Motor neuron (in vitro differentiated cells): ENCODE measurements at regions not wholly inside any gene's neighbourhood (a gene's known extent, or its start where the extent isn't known, plus 50 kb on each side); places are given as distances from the start of the nearest gene placed in this dataset.
"Not testable (repeated sequence)": the region's sequence is repeated elsewhere in the genome, so short reads cannot be mapped to it uniquely, and the experiment has no call there.

Experiments used
- ATAC-seq, 8 experiments: fragments of 200-7000 bp; cut with Tn5 transposase; replicated peaks in 6 of 8; 2 replicates each; pipeline ENCODE4 v1.8.0; 2021; ENCODE audit warnings: mild to moderate bottlenecking in 8 of 8, moderate library complexity in 8 of 8
- H3K27ac ChIP-seq, 2 donors: fragments of 250-450 bp; sonication (Bioruptor Pico); 2 replicates each; pipeline ENCODE4 v1.9.0; 2021; ENCODE audit warnings: antibody characterized with exemption in 2 of 2, mild to moderate bottlenecking in 2 of 2, moderate library complexity in 1 of 2
- H3K4me1 ChIP-seq, 2 donors: fragments of 250-450 bp; sonication (Bioruptor Pico); replicated peaks in 1 of 2; 2 replicates each; pipeline ENCODE4 v1.6.1; 2021; ENCODE audit warnings: antibody characterized with exemption in 2 of 2, mild to moderate bottlenecking in 2 of 2, moderate library complexity in 1 of 2
- H3K4me3 ChIP-seq, 5 donors: fragments of 250-450 bp; sonication (Bioruptor Pico); 2 replicates each; pipeline ENCODE4 v1.9.0; 2021; ENCODE audit warnings: antibody characterized with exemption in 5 of 5, mild to moderate bottlenecking in 5 of 5, moderate library complexity in 4 of 5
- WGBS, 10 experiments: fragments of 450-650 bp; shearing (Covaris generic); methylation state at CpG; one replicate each; pipeline ENCODE4 v1.0.0; 2022; 5-methylcytosine and 5-hydroxymethylcytosine counted together
- in situ Hi-C, 9 experiments: fragments of 400-800 bp; cut with MboI; loops; one replicate each; pipeline ENCODE4 v1.15.0; 2021; ENCODE audit warnings: low sequenced_read_pairs in 9 of 9, low pct_unique_long_range_greater_than_20kb in 2 of 9; ENCODE audit not compliant: unreplicated experiment in 9 of 9

GRCh38 chr2:122033778-122034177, 278.3 kb downstream of the TSN start:
- in situ Hi-C loops, result no loop called here
- H3K27ac ChIP-seq, result no peak overlapping the region
- 19 to 100% (median 94%) methylated on average over 1 to 3 of the region's 3 CpGs; no CpG with 5 or more reads in 3 of the 10 experiments for WGBS, 10 experiments
- no peak for ATAC-seq
- H3K4me3 ChIP-seq, result no peak overlapping the region
- peaks cover 13 to 18% of the 10 kb centered on the region in 2 donors for H3K4me1 ChIP-seq

DNA sequence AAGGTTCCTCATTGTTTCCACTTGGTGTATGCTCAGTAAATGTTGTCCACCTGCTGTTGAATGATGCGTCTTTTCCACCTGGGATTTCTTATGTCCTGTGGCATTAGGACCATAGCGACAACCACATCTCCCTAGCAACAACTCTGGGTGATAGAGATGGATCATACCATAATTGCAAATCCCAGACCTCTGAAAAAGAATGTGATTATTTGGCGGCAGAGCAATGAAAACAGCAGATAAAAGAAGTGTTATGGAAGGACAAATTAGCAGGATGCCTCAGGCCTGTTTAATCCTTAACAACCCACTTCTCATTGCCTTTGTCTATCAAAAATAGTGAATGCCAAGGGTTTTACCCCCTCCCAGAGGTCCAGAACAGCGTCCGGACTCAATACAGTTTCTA, 278.9 kb downstream of the TSN start:
- in situ Hi-C loops, result no loop called here
- WGBS, 10 experiments, result 0 to 67% (median 57%) methylated on average over 1 to 5 of the region's 5 CpGs; no CpG with 5 or more reads in 3 of the 10 experiments
- ATAC-seq, result peak in 2 of 8 experiments; percentile 38 to 41
- H3K4me3 ChIP-seq, result no peak overlapping the region
- H3K4me1 ChIP-seq, result peaks cover 13 to 18% of the 10 kb centered on the region in 2 donors
- H3K27ac ChIP-seq, result no peak overlapping the region

DNA sequence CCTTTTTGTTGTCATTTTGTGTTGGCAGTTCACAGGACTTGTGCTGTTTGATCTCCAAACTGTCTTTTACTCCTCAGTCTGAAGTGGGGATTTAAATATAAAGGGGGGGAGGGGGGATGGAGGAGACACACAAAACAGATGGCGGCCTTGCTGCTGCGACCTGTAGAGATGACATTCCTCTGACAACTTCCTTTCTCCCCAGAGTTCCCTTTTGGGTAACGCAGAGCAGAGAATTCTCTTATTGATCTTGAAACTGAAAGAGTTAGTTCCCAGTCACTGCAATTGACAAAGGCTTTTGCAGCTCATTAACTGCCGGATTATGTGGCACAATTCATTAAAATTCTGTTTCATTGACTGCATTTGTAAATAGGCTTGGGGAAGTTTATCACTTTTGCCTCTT, 279.3 kb downstream of the TSN start:
- ATAC-seq, result no peak
- Histone ChIP-seq H3K4me3 (no peak overlapping the region), H3K27ac (no peak overlapping the region), H3K4me1 (peaks cover 13 to 18% of the 10 kb centered on the region in 2 donors)
- WGBS, 10 experiments, result 0 to 46% (median 0%) methylated on average over 1 to 3 of the region's 4 CpGs; no CpG with 5 or more reads in 2 of the 10 experiments
- in situ Hi-C loops, result no loop called here

- H3K4me3 ChIP-seq, ATAC-seq, H3K27ac ChIP-seq, in situ Hi-C loops: not testable (repeated sequence)
- H3K4me1 ChIP-seq, result peaks cover 12 to 17% of the 10 kb centered on the region in 2 donors
- WGBS, 10 experiments, result 0 to 100% (median 87%) methylated on average over 1 to 3 of the region's 4 CpGs; no CpG with 5 or more reads in 5 of the 10 experiments
Observed at GRCh38 chr2:122038816-122039215, 283.4 kb downstream of the TSN start.

DNA sequence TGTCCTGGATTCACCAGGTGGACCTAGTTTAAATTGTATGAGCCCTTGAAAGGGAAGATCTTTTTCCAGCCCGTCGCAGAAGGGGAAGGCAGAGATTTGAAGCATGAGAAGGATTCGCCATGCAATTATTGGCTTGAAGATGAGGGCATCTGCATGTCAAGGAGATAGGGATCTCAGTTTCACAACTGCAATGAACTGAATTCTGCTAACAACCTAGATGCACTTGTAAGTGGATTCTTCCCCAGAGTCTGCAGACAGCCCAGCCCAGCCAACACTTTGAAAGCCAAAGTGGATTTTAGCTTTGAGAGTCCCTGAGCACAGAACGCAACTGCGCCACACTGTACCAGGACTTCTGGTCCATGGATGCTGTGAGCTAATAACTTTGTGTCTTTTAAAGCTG, 286.0 kb downstream of the TSN start:
- 0 to 100% (median 83%) methylated on average over 1 to 4 of the region's 5 CpGs; no CpG with 5 or more reads in 3 of the 10 experiments for WGBS, 10 experiments
- ATAC-seq, result no peak
- in situ Hi-C loops, result no loop called here

GRCh38 chr2:122051659-122052058, 296.2 kb downstream of the TSN start:
- H3K4me1 ChIP-seq, in situ Hi-C loops, ATAC-seq, H3K4me3 ChIP-seq, H3K27ac ChIP-seq: not testable (repeated sequence)
- 100% methylated on average over 1 of the region's 20 CpGs; no CpG with 5 or more reads in 9 of the 10 experiments for WGBS, 10 experiments

More for the DNA sequence above, 286.0 kb downstream of the TSN start:
- H3K4me3 ChIP-seq, result no peak overlapping the region
- no peaks in the 10 kb centered on the region for H3K4me1 ChIP-seq
- no peak overlapping the region for H3K27ac ChIP-seq

GRCh38 chr2:122055521-122055931, 300.1 kb downstream of the TSN start:
- no peak for ATAC-seq
- H3K27ac ChIP-seq, result no peak overlapping the region
- peaks cover 0 to 3% of the 10 kb centered on the region in 2 donors for H3K4me1 ChIP-seq
- WGBS, 10 experiments, result 0 to 60% (median 0%) methylated on average over 1 to 2 of the region's 4 CpGs; no CpG with 5 or more reads in 5 of the 10 experiments
- H3K4me3 ChIP-seq, result no peak overlapping the region
- in situ Hi-C loops, result no loop called here

GRCh38 chr2:122056853-122057252, 301.4 kb downstream of the TSN start:
- no peak for ATAC-seq
- WGBS, 10 experiments, result 0 to 100% (median 86%) methylated on average over 1 to 2 of the region's 2 CpGs
- in situ Hi-C loops, result no loop called here
- Histone ChIP-seq H3K4me3 (no peak overlapping the region), H3K4me1 (peaks cover 0 to 1% of the 10 kb centered on the region in 2 donors), H3K27ac (no peak overlapping the region)

- no peak overlapping the region for H3K27ac ChIP-seq
- no peak overlapping the region for H3K4me3 ChIP-seq
- in situ Hi-C loops, result no loop called here
- ATAC-seq, result no peak
- H3K4me1 ChIP-seq, result no peaks in the 10 kb centered on the region
- WGBS, 10 experiments, result 0 to 100% (median 66%) methylated on average over 1 to 2 of the region's 2 CpGs; no CpG with 5 or more reads in 4 of the 10 experiments
Observed at GRCh38 chr2:122061206-122061605, 305.8 kb downstream of the TSN start.

GRCh38 chr2:122061831-122062230, 306.4 kb downstream of the TSN start:
- ATAC-seq, result no peak
- H3K4me1 ChIP-seq, result no peaks in the 10 kb centered on the region
- WGBS, 10 experiments, result 40 to 100% (median 63%) methylated on average over 1 of the region's 2 CpGs; no CpG with 5 or more reads in 7 of the 10 experiments
- H3K4me3 ChIP-seq, result no peak overlapping the region
- no peak overlapping the region for H3K27ac ChIP-seq
- in situ Hi-C loops, result no loop called here

DNA sequence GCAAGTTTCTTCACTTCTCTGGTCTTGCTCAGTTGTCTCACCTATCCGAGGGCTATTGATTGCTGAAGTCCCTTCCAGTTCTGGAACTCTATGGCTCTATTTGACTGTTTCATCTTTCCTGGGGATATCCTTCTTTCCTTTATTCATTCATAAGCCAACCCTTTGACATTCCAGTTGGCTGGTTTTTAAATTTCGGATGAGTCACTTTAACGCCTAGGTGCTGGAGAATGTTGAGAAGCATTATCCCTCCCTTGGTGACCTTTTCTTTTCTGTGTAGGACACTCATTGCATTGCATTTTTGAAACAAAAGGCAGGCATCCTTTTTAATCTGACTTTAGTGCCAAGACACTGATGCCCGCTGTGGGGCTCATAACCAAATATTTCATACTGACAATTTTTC, 307.1 kb downstream of the TSN start:
- in situ Hi-C loops, result no loop called here
- Histone ChIP-seq H3K4me3 (no peak overlapping the region), H3K27ac (no peak overlapping the region), H3K4me1 (no peaks in the 10 kb centered on the region)
- 11 to 80% (median 46%) methylated on average over 1 to 4 of the region's 4 CpGs; no CpG with 5 or more reads in 1 of the 10 experiments for WGBS, 10 experiments
- no peak for ATAC-seq

- H3K4me3 ChIP-seq, result no peak overlapping the region
- no peak for ATAC-seq
- WGBS, 10 experiments, result 0 to 100% (median 70%) methylated on average over 1 to 3 of the region's 3 CpGs; no CpG with 5 or more reads in 1 of the 10 experiments
- no peak overlapping the region for H3K27ac ChIP-seq
- no peaks in the 10 kb centered on the region for H3K4me1 ChIP-seq
- in situ Hi-C loops, result no loop called here
Observed at GRCh38 chr2:122063716-122064115, 308.3 kb downstream of the TSN start.

DNA sequence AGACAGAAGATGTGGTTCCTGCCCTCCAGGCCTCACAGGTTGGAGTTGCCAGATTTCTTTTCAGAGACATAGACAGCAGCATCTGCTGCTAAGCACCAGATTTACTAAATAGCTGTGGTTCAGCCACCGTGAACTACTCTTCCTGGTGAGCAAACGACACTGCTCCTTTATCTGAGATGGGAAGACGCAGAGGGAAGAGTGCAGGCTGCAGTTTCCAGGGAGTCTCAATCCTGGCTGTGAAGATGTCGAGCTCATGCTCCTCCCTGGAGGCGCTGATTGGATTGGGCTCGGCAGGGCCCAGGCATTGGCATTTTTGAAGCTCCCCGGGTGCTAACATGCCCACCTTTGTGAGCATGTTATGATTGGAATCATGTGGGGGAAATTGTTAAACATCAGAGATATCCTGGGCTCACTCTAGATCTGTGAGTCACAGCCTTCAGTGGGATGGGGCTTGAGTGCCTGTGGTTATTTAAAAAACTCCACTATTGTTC, 314.8 kb downstream of the TSN start:
- in situ Hi-C loops, result no loop called here
- 33 to 92% (median 70%) methylated on average over 1 to 6 of the region's 7 CpGs; no CpG with 5 or more reads in 4 of the 10 experiments for WGBS, 10 experiments
- no peak overlapping the region for H3K4me3 ChIP-seq
- ATAC-seq, result no peak
- no peak overlapping the region for H3K27ac ChIP-seq
- H3K4me1 ChIP-seq, result no peaks in the 10 kb centered on the region

DNA sequence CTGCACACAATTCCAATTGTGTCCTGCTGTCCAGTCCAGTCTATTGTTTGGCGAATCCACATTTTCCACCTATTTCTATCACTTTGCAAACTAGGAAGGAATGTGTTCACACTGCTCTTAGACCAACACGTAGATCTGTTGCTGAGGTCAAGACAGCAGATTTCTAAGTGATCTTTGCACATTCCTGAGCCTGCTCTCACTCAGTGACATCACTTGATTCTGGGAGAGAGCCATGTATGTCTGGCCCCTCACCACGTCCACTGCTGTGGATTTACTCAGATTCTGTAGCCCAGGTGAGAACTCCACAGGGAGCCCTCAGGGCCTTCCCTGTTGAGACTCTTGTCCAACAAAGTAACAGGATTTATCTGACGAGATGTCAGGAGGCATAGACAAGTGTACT, 317.2 kb downstream of the TSN start:
- in situ Hi-C loops, result no loop called here
- no peak for ATAC-seq
- no peak overlapping the region for H3K4me3 ChIP-seq
- no peaks in the 10 kb centered on the region for H3K4me1 ChIP-seq
- no peak overlapping the region for H3K27ac ChIP-seq
- 0 to 100% (median 64%) methylated on average over 1 to 4 of the region's 4 CpGs; no CpG with 5 or more reads in 2 of the 10 experiments for WGBS, 10 experiments
